IPS-NIHi7 (cell line): ENCODE measurements at regions not wholly inside any gene's neighbourhood (a gene's known extent, or its start where the extent isn't known, plus 50 kb on each side); places are given as distances from the start of the nearest gene placed in this dataset.
"Not testable (repeated sequence)": the region's sequence is repeated elsewhere in the genome, so short reads cannot be mapped to it uniquely, and the experiment has no call there.

Experiments
- DNase-seq: peaks from one replicate; pipeline ENCODE4 v3.0.0; 2012; ENCODE audit warnings: mixed read lengths; ENCODE audit errors: extremely low spot score

GRCh38 chr10:123377883-123378282 is 223.7 kb downstream of the BUB3 start:
- no peak for DNase-seq

DNA sequence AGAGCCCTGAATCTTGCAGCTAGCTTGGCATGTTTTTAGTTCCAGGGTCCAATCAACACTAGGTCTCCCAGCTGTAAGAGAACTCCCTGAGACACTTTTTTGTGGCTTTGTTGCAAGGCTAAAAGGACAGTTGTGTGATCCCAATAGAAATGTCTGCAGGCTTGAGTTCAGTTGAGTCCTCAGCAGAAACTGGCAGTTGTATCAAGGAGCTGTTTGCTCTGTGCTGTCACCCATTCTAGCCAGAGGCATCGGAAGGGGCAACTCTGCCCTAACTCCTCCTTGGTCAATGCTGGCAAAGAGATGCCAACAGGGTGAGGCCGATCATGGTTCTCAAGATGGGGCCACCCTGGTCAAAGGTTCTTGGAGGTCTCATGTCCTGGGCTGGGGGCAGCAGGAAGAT is 224.1 kb downstream of the BUB3 start:
- DNase-seq: no peak

DNA sequence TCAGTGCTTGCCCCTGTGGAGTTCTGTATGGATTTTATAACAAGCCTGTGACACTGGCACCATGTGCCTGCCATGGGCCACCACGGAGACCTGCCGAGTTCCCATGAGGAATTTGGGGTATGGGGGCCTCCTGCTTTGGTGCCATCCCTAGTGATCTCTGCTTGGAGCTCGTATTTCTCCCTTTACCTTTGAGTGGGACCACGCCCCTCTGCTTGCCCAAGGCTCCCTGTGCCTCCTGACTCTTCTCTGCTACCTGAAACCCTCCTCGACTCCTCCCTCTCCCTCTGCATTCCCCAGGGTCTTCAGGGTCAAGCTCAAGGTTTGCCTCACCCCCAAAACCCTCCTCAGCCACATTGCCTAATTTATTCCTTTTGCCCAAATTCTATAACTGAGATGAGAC is 225.0 kb downstream of the BUB3 start:
- peak; percentile 49 for DNase-seq

DNA sequence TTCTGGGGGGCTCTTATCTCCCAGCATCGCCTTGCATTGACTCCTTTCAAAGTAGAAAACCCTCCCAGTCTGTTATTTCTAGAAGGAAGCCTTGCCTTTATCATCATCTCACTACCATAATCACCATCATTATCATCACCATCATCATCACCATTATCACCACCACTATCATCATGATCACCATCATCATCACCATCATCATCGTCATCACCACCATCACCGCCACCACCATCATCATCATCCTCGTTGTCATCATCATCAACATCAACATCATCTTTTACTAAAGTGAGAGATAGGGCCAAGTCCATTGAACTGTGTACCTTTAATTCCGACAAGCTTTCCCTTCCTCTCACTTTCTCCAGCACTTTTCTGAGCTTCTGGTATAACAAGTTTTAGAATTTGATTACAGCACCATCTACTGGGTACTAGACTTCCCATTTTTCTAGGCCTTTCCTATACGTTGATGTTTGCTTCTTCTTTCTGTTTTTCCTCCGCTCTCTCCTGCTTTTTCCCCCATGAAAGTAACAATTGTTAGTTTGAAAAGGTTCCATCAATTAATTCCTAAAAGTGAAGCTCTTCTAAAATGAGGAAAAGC is 226.4 kb downstream of the BUB3 start:
- DNase-seq: no peak

GRCh38 chr10:123381224-123381623 is 227.0 kb downstream of the BUB3 start:
- DNase-seq: no peak

- DNase-seq: no peak
Measured at GRCh38 chr10:123382491-123382890, 228.3 kb downstream of the BUB3 start.

- DNase-seq: no peak
Measured at GRCh38 chr10:123385508-123386080, 231.4 kb downstream of the BUB3 start.

DNA sequence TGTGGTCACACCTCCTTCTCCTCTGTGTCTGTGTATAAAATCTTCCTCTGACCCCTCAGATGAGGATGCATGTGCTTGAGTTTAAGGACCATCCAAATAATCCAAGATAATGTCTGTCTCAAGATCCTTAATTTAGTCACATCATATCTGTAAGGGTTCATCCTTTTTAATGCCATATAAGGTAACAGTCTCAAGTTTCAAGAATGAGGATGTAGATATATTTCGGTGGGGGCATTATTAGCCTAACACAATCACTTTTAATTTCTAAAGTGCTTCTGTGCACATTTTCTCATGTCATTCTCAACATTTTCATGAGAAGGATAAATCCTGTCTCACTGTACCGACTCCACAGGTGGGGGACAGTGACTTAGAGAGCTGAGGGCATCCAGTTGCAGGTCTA is 235.3 kb downstream of the BUB3 start:
- no peak for DNase-seq

DNA sequence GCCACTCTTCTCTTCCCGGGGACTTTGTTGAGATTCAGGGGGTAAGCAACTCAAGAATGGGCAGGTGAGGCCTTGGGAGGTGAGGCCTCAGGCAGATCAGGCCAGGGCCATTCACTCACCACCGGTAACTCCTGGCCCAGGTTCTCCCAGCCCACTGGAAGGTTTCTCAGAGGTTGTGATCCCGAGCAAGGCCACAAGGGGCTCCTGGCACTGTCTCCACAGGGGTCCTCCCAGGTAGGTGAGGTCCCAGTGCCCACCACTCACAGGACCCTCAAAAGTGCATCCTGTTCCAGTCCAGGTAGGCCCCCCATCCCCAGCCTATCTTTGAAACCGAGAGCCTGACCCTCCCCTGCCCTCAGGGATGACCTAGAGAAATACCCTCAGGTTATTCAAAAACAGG is 236.1 kb downstream of the BUB3 start:
- peak; percentile 45 for DNase-seq

DNA sequence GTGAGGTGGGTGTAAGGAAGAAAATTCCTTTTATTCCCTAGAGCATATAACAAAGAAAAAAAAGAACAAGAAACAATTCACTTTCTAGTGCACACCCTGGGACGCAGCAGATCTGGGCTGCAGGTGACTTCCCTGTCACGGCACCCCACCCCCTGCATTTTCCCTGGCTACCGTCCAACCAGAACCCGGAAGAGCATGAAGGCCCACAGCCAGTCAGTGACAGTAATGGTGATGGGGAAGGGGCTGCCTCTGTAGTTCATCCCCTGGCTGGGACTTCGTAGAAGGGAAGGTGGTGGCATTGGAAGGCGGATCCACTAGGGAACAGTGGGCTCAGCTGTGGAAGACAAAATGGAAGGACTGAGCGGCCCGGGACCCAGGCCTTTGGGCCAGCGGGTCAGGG is 236.7 kb downstream of the BUB3 start:
- DNase-seq: no peak

DNA sequence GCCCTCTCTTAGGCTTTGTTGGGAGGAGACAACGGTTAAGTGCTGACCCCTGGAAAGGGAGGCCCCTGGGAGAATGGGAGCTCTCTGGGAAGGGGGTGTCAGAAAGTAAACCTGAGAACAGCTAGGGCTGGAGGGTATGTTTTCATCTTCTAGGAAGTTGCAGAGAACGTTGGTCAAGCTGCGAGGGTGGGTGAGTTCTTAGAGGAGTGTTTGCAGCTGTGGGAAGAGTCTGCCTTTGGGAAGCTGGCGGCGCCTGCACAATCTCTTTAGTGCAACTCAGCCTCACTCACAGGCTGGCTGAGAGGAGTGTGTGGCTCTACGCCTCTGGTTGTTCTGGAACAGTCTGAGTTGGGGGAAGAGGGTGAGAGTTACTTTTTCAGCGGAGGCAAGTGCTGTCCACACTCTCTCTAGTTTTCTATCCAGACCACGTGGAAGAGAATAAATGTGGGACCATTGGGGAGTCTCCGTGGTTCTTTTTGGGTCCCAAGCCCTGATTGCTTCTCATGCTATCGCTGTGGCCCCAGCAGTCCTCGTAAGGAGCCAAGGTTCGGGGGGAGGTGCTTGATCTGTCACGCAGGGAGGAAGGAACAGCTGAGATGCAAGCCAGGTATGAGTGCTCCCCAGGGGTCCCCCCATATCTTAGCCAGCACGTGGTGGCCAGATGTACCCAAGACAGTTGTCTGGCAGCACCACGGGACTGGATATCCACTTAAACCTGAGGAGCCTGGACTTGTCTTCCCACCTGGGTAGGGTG is 237.2 kb downstream of the BUB3 start:
- DNase-seq: no peak

- DNase-seq: no peak
Measured at GRCh38 chr10:123392182-123392963, 238.2 kb downstream of the BUB3 start.

DNA sequence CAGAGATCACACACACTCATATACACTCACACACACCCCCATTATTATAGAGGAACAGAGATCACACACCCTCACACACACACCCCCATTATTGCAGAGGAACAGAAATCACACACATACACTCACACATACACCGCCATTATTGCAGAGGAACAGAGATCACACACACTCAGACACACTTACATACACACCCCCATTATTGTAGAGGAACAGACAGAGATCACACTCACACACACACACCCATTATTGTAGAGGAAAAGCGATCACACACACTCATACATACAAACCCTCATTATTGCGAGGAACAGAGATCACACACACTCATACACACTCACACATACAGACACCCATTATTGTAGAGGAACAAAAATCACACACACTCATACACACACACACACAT is 239.0 kb downstream of the BUB3 start:
- DNase-seq: no peak

DNA sequence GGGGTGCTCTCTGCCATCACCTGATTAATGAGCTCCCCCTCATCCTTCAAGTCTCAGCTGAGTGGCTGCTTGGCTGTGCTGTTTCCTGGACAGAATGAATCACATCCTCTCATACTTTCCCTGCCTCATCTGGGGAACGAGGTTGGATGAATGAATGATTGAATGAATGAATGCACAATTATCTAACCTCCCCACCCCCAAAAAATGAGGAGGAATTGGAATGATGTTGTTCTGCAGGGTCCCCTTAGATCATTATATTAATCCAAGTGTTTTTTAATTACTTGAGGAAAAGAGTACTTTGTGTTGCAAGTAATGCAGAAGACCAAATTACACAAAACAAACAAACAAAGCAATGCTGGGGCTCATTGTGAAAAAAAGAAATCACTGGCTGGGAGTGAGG is 240.2 kb downstream of the BUB3 start:
- DNase-seq: no peak

DNA sequence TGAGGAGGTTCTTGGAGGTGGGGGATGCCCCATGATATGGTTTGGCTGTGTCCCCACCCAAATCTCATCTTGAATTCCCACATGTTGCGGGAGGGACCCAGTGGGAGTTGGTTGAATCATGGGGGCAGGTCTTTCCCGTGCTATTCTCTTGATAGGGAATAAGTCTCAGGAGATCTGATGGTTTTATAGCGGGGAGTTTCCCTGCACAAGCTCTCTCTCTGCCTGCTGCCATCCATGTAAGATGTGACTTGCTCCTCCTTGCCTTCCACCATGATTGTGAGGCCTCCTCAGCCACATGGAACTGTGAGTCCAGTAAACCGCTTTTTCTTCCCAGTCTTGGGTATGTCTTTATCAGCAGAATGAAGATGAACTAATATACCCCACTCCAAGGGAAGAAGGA is 241.0 kb downstream of the BUB3 start:
- DNase-seq: not testable (repeated sequence)

DNA sequence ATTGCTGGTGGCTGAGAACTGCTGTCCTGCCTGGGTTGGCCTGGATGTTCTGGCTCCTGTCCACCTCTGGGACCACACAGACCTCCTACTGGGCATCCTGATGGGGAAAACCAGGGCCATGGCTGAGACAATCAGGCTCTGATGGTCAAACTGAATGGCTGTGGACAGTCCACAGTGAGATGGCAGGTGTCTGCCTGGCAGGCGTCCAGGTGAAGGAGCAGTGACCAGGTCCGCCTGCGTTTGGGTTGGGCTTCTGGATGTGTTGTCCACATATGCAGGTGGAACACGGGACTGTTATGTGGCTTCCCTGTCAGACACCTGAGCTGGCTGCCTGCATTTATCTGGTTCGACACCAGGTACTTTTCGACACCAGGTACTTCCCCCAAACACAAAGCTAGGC is 241.7 kb downstream of the BUB3 start:
- no peak for DNase-seq

- DNase-seq: no peak
Measured at GRCh38 chr10:123398180-123398591, 244.0 kb downstream of the BUB3 start.

- DNase-seq: no peak
Measured at GRCh38 chr10:123398756-123399155, 244.6 kb downstream of the BUB3 start.

- DNase-seq: no peak
Measured at GRCh38 chr10:123399276-123399839, 245.2 kb downstream of the BUB3 start.

GRCh38 chr10:123402021-123402420 is 247.8 kb downstream of the BUB3 start:
- no peak for DNase-seq

GRCh38 chr10:123402656-123403055 is 248.5 kb downstream of the BUB3 start:
- DNase-seq: no peak

DNA sequence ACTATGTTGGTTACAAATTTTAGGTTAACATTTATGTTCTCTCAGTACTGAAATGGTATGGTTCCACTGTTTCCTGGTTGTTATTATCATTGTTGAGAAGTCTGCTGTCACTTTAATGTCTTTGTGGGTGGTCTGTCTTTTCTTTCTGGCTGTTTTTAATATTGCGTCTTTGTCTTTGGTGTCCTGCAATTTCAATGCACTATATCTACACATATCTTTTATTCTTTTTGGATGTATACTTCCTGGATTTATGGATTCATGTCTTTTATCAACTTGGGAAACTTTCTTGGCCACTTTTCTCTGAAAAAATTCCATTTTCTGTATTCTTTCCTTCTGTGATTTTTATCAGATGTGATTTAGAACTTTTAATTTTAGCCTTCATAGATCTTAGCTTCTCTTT is 250.2 kb downstream of the BUB3 start:
- no peak for DNase-seq
